ENCODE measurements at regions not wholly inside any gene's neighbourhood (a gene's known extent, or its start where the extent isn't known, plus 50 kb on each side); places are given as distances from the start of the nearest gene placed in this dataset.

- TF ChIP-seq, protein P1, sequence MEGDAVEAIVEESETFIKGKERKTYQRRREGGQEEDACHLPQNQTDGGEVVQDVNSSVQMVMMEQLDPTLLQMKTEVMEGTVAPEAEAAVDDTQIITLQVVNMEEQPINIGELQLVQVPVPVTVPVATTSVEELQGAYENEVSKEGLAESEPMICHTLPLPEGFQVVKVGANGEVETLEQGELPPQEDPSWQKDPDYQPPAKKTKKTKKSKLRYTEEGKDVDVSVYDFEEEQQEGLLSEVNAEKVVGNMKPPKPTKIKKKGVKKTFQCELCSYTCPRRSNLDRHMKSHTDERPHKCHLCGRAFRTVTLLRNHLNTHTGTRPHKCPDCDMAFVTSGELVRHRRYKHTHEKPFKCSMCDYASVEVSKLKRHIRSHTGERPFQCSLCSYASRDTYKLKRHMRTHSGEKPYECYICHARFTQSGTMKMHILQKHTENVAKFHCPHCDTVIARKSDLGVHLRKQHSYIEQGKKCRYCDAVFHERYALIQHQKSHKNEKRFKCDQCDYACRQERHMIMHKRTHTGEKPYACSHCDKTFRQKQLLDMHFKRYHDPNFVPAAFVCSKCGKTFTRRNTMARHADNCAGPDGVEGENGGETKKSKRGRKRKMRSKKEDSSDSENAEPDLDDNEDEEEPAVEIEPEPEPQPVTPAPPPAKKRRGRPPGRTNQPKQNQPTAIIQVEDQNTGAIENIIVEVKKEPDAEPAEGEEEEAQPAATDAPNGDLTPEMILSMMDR (IDR thresholded peaks at IDR 0.05): no peak
Observed at GRCh38 chr4:74613266-74613665, 168.3 kb downstream of the AREG start.

DNA sequence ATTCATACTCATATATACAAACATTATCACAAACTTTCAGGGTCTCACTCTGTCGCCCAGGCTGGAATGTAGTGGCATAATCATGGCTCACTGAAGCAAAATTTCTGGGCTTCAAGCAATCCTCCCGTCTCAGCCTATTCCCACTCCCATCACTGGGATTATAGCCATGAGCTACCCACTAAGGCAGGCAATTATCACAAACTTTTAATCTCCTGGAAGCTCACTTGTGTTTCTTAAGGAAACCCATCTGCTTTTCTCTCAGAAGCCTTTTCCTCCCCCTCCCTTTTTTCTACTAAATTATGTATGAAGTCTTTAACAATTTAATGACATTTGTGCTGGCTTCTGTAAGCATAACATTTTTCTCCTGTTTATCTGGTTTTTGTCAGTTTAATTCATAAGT is 170.5 kb downstream of the AREG start:
- Histone ChIP-seq H3K4me3 (no peak overlapping the region), H3K4me1 (no peaks in the 10 kb centered on the region), H3K9me3 (no peaks in the 10 kb centered on the region), H3K27ac (no peak overlapping the region), H3K9ac (ENCODE audit: low read depth in 2 of 2, low read length in 2 of 2) (no peak overlapping the region), H3K36me3 (no peaks in the 10 kb centered on the region), H3K27me3 (no peaks in the 10 kb centered on the region)
- no peak for DNase-seq
- intact Hi-C loops (cut with DNase I): no loop called here
- TF ChIP-seq, protein P1 (IDR thresholded peaks at IDR 0.05): no peak

More at GRCh38 chr4:74613266-74613665, 168.3 kb downstream of the AREG start:
- H3K4me1 ChIP-seq: no peaks in the 10 kb centered on the region
- no peak overlapping the region for H3K27ac ChIP-seq
- H3K27me3 ChIP-seq: no peaks in the 10 kb centered on the region
- H3K4me3 ChIP-seq: no peak overlapping the region
- no peaks in the 10 kb centered on the region for H3K36me3 ChIP-seq
- no peak for DNase-seq
- H3K9ac ChIP-seq (ENCODE audit: low read depth in 2 of 2, low read length in 2 of 2): no peak overlapping the region
- intact Hi-C loops (cut with DNase I): no loop called here
- no peaks in the 10 kb centered on the region for H3K9me3 ChIP-seq

DNA sequence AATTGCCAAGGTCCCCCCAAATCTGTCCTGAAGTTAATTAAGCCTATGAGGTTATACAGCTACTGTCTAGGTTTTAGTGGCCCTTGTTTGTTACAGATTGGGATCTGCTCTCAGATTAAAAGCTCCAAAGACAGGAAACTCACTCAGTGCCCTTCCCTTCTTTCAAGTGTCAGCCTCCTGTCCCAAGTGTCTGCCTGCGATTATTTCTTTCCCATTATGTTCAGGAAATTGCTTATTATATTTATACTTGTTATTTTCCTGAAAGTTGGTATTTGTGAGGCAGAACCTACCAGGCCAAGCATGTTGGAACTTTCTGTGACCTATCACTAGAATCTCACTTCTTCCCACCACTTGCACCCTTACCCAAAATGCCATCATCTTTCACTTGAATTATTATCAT is 173.2 kb downstream of the AREG start:
- TF ChIP-seq, protein P1 (IDR thresholded peaks at IDR 0.05): no peak
- intact Hi-C loops (cut with DNase I): no loop called here
- H3K9me3 ChIP-seq: no peaks in the 10 kb centered on the region
- H3K4me3 ChIP-seq: no peak overlapping the region
- no peak overlapping the region for H3K27ac ChIP-seq
- no peak for DNase-seq
- no peaks in the 10 kb centered on the region for H3K36me3 ChIP-seq
- H3K27me3 ChIP-seq: no peaks in the 10 kb centered on the region
- no peak overlapping the region for H3K9ac ChIP-seq (ENCODE audit: low read depth in 2 of 2, low read length in 2 of 2)
- H3K4me1 ChIP-seq: no peaks in the 10 kb centered on the region

GRCh38 chr4:74618659-74619058 is 173.7 kb downstream of the AREG start:
- H3K27ac ChIP-seq: no peak overlapping the region
- no peaks in the 10 kb centered on the region for H3K9me3 ChIP-seq
- DNase-seq: no peak
- H3K36me3 ChIP-seq: no peaks in the 10 kb centered on the region
- no peak overlapping the region for H3K9ac ChIP-seq (ENCODE audit: low read depth in 2 of 2, low read length in 2 of 2)
- H3K4me3 ChIP-seq: no peak overlapping the region
- H3K4me1 ChIP-seq: no peaks in the 10 kb centered on the region
- intact Hi-C loops (cut with DNase I): no loop called here
- TF ChIP-seq, protein P1 (IDR thresholded peaks at IDR 0.05): no peak
- H3K27me3 ChIP-seq: no peaks in the 10 kb centered on the region

DNA sequence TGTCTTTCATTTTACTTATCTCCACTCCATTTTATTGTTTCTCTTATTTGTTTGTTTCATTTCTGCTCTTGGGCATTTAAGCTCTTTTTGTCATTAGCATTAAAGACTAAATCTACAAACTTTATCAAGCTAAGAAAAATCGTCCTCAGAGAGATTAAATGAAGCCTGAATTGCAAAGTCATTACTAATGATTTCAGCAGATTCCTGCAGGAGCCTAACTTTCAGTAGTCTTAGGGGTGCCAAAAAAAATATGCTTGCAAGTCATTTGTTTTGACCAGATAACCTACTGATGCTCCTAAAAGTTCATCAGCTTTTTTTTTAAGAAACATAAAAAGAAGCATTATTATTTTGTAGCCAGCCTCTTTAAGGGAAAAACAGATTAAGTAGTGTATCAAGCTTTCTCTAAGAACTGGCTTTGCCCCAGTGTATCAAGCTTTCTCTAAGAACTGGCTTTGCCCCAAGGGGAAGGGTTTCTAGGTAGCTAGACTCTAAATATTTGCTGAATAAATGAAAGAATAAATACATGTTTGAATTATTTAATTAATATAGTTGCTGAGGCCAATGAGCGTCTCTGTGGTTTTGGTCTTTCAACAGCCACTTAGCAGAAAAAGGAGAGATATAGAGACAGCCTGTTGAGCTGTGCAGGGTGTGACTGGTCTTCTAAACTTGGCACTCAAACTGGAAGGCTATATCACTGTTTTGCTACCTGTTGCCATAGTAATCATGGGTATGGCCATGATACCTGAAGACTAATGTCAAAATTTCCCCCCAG is 174.2 kb downstream of the BTC start:
- H3K4me1 ChIP-seq: no peaks in the 10 kb centered on the region
- no peak overlapping the region for H3K4me3 ChIP-seq
- no peak overlapping the region for H3K27ac ChIP-seq
- DNase-seq: no peak
- no peaks in the 10 kb centered on the region for H3K36me3 ChIP-seq
- no peaks in the 10 kb centered on the region for H3K27me3 ChIP-seq
- TF ChIP-seq, protein P1 (IDR thresholded peaks at IDR 0.05): no peak
- no peaks in the 10 kb centered on the region for H3K9me3 ChIP-seq
- no peak overlapping the region for H3K9ac ChIP-seq (ENCODE audit: low read depth in 2 of 2, low read length in 2 of 2)
- intact Hi-C loops (cut with DNase I): loop anchor here (5.0 kb wide), 1 partner anchor 243 kb away; no protein-coding TSS in a partner anchor

Data from colonic mucosa (tissue), 4 donors.